OCI-LY3 (cell line): ENCODE measurements at regions not wholly inside any gene's neighbourhood (a gene's known extent, or its start where the extent isn't known, plus 50 kb on each side); places are given as distances from the start of the nearest gene placed in this dataset.

Experiments used
- H2AFZ ChIP-seq: fragments of 200-600, 300-600 bp; shearing (Covaris generic); 2 replicates; pipeline ENCODE4 v1.6.0; 2014; ENCODE audit warnings: antibody characterized with exemption, low read depth, low read length
- H3K27ac ChIP-seq: fragments of 200-600, 300-600 bp; sonication (generic); 2 replicates; pipeline ENCODE4 v1.5.1; 2014; ENCODE audit warnings: mild to moderate bottlenecking, low read length, moderate library complexity, mixed read lengths
- H3K27me3 ChIP-seq: fragments of 200-600, 300-600 bp; sonication (generic); 2 replicates; pipeline ENCODE4 v1.6.1; 2014; ENCODE audit warnings: low read depth, low read length, mixed read lengths
- H3K36me3 ChIP-seq: fragments of 200-600, 300-600 bp; sonication (generic); replicated peaks from 2 replicates; pipeline ENCODE3; 2014; ENCODE audit warnings: low read depth, low read length, mixed read lengths
- H3K4me1 ChIP-seq: fragments of 300-600, 200-600 bp; sonication (generic); 2 replicates; pipeline ENCODE4 v1.6.1; 2014; ENCODE audit warnings: low read length, mixed read lengths
- H3K4me2 ChIP-seq: fragments of 200-600, 300-600 bp; sonication (generic); 2 replicates; pipeline ENCODE4 v1.6.1; 2014; ENCODE audit warnings: low read length, mixed read lengths
- H3K4me3 ChIP-seq: fragments of 300-600, 200-600 bp; sonication (generic); 2 replicates; pipeline ENCODE4 v1.5.1; 2014; ENCODE audit warnings: antibody characterized with exemption, mild to moderate bottlenecking, low read length, moderate library complexity
- H3K79me2 ChIP-seq: fragments of 300-600, 200-600 bp; shearing (Covaris generic); 2 replicates; pipeline ENCODE4 v1.6.1; 2014; ENCODE audit warnings: mild to moderate bottlenecking, low read length, mixed read lengths
- H3K9ac ChIP-seq: fragments of 300-600, 200-600 bp; shearing (Covaris generic); 2 replicates; pipeline ENCODE4 v1.6.0; 2014; ENCODE audit warnings: mild to moderate bottlenecking, low read length, moderate library complexity
- H3K9me3 ChIP-seq: fragments of 200-600, 300-600 bp; shearing (Covaris generic); 2 replicates; pipeline ENCODE4 v1.6.1; 2014; ENCODE audit warnings: low read length, mixed read lengths; ENCODE audit not compliant: insufficient read depth
- H4K20me1 ChIP-seq: fragments of 200-600, 300-600 bp; sonication (generic); 2 replicates; pipeline ENCODE4 v1.6.1; 2016; ENCODE audit warnings: low read length, mixed read lengths; ENCODE audit not compliant: insufficient read depth
- EZH2phosphoT487 ChIP-seq: fragments of 200-600 bp; shearing (Covaris generic); IDR thresholded peaks from 2 replicates; pipeline ENCODE4 v1.6.1; 2018; ENCODE audit warnings: antibody characterized with exemption, mixed run types, low read depth
- TF ChIP-seq, protein P1 (sequence below): fragments of 200-600, 300-600 bp; sonication (generic); IDR thresholded peaks from 2 replicates; pipeline ENCODE4 v1.5.1; 2014; ENCODE audit warnings: antibody characterized with exemption, low read length, low read depth

- H3K4me1 ChIP-seq, result no peaks in the 10 kb centered on the region
- TF ChIP-seq EZH2phosphoT487, result no peak
- TF ChIP-seq, protein P1, sequence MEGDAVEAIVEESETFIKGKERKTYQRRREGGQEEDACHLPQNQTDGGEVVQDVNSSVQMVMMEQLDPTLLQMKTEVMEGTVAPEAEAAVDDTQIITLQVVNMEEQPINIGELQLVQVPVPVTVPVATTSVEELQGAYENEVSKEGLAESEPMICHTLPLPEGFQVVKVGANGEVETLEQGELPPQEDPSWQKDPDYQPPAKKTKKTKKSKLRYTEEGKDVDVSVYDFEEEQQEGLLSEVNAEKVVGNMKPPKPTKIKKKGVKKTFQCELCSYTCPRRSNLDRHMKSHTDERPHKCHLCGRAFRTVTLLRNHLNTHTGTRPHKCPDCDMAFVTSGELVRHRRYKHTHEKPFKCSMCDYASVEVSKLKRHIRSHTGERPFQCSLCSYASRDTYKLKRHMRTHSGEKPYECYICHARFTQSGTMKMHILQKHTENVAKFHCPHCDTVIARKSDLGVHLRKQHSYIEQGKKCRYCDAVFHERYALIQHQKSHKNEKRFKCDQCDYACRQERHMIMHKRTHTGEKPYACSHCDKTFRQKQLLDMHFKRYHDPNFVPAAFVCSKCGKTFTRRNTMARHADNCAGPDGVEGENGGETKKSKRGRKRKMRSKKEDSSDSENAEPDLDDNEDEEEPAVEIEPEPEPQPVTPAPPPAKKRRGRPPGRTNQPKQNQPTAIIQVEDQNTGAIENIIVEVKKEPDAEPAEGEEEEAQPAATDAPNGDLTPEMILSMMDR, result no peak
- H4K20me1 ChIP-seq, result no peaks in the 10 kb centered on the region
- no peak overlapping the region for H3K4me2 ChIP-seq
- peaks cover 4% of the 10 kb centered on the region; the same call in 1 of the 2 replicates for H3K9me3 ChIP-seq
- H2AFZ ChIP-seq, result no peak overlapping the region
- H3K4me3 ChIP-seq, result no peak overlapping the region
- H3K27me3 ChIP-seq, result 0 out of 2 replicates have a peak, but pooled peaks cover 3% of the 10 kb centered on the region
- H3K36me3 ChIP-seq, result no peaks in the 10 kb centered on the region
- H3K79me2 ChIP-seq, result no peaks in the 10 kb centered on the region
- H3K9ac ChIP-seq, result no peak overlapping the region
- H3K27ac ChIP-seq, result no peak overlapping the region
Measured at GRCh38 chr20:60272790-60273189, 314.6 kb downstream of the CDH26 start.

DNA sequence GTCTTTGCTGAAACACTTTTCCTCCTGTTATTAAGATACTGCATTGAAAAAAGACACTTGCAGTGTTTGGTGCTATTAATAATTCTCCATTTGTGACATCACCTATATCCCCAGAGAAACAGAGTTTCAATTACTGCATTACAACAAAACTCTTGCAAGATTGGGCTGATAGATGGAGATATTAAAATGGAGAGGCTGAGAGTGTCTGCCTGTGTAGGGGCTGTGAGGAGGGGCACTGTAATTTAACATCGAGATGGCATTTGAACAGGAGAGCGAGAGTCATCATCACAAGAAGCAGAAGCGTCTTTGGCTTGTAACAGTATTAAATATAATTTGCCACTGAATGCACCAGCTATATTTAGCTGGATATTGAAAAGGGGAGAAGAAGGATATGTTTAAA is 316.5 kb downstream of the CDH26 start:
- no peak overlapping the region for H3K27ac ChIP-seq
- no peaks in the 10 kb centered on the region for H3K9me3 ChIP-seq
- H3K9ac ChIP-seq, result no peak overlapping the region
- H3K4me3 ChIP-seq, result no peak overlapping the region
- H3K27me3 ChIP-seq, result 0 out of 2 replicates have a peak, but pooled peaks cover 3% of the 10 kb centered on the region
- TF ChIP-seq EZH2phosphoT487, result no peak
- TF ChIP-seq, protein P1, result no peak
- H2AFZ ChIP-seq, result no peak overlapping the region
- no peaks in the 10 kb centered on the region for H3K4me1 ChIP-seq
- no peaks in the 10 kb centered on the region for H3K36me3 ChIP-seq
- H3K4me2 ChIP-seq, result no peak overlapping the region
- no peaks in the 10 kb centered on the region for H4K20me1 ChIP-seq
- H3K79me2 ChIP-seq, result no peaks in the 10 kb centered on the region

DNA sequence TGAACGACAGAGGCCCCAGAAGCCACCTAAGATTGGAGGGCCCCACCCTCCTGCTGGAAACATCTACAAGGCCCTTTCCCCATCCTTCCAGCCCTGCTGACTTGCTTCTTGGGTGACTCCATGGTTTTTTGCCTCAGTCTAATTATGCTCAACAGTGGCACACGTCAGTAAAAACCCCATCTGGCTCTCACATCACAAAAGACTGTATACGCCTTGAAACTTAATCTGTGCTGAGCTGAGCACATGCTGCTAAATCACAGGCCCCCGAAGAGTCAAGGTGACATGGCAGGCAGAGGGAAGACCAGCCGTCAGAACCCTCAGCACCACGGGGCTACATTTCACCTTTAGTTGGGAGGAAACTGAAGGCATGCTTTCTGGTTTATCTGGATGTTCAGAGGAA is 323.1 kb downstream of the CDH26 start:
- Histone ChIP-seq H3K4me2 (no peak overlapping the region), H3K4me3 (no peak overlapping the region), H3K36me3 (no peaks in the 10 kb centered on the region), H3K9ac (no peak overlapping the region), H3K27ac (no peak overlapping the region), H3K27me3 (no peaks in the 10 kb centered on the region), H2AFZ (no peak overlapping the region), H3K9me3 (peaks cover 23% of the 10 kb centered on the region), H3K79me2 (no peaks in the 10 kb centered on the region), H3K4me1 (no peaks in the 10 kb centered on the region), H4K20me1 (no peaks in the 10 kb centered on the region)
- TF ChIP-seq, protein P1, result no peak
- no peak for TF ChIP-seq EZH2phosphoT487

DNA sequence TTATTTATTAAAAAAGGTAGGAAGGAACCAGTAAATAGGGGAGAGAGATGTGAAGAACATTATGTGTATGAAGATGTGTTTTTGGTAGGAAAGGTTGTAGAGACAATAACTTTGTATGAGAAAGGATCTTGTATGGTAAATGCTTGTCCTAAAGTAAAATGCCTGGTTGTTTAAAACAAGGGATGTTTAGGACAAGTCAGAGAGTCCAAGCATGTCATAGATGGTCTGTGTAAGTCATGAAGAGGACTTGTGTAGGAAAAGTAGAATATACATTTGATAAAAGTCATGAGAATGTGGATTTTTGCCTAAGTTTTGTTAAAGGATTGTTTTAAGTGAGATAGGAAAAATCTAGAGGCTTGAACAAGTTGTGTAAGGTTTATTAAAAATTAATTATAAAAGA is 325.1 kb downstream of the CDH26 start:
- H3K27me3 ChIP-seq, result no peaks in the 10 kb centered on the region
- no peaks in the 10 kb centered on the region for H3K36me3 ChIP-seq
- no peak overlapping the region for H3K4me2 ChIP-seq
- no peak overlapping the region for H3K4me3 ChIP-seq
- no peaks in the 10 kb centered on the region for H3K79me2 ChIP-seq
- TF ChIP-seq, protein P1, result no peak
- no peak for TF ChIP-seq EZH2phosphoT487
- peaks cover 23% of the 10 kb centered on the region for H3K9me3 ChIP-seq
- H3K4me1 ChIP-seq, result no peaks in the 10 kb centered on the region
- H2AFZ ChIP-seq, result no peak overlapping the region
- H3K9ac ChIP-seq, result no peak overlapping the region
- no peak overlapping the region for H3K27ac ChIP-seq
- no peaks in the 10 kb centered on the region for H4K20me1 ChIP-seq
